Uterus (tissue), 3 donors: ENCODE measurements at regions not wholly inside any gene's neighbourhood (a gene's known extent, or its start where the extent isn't known, plus 50 kb on each side); places are given as distances from the start of the nearest gene placed in this dataset.

Experiments
- DNase-seq, 2 donors: peaks; one replicate each; pipeline ENCODE4 v3.0.0-alpha.2; 2019 to 2020
- H3K27ac ChIP-seq, 2 donors: fragments of 200-600 bp; sonication (generic); 1 replicate in 1 of 2; 2 replicates in 1 of 2; pipeline ENCODE4 v1.5.1; 2016 to 2018
- H3K27me3 ChIP-seq, 2 donors: fragments of 200-600 bp; sonication (generic); one replicate each; pipeline ENCODE4 v1.5.1; 2018 to 2019; ENCODE audit warnings: control low read depth in 1 of 2
- H3K36me3 ChIP-seq, 2 donors: fragments of 200-600 bp; sonication (generic); one replicate each; pipeline ENCODE4 v1.5.1; 2019; ENCODE audit warnings: control low read depth in 1 of 2
- H3K4me1 ChIP-seq, 2 donors: fragments of 200-600 bp; sonication (generic); one replicate each; pipeline ENCODE4 v1.5.1; 2018 to 2019; ENCODE audit warnings: control low read depth in 1 of 2
- H3K4me3 ChIP-seq, 2 donors: fragments of 200-600 bp; sonication (generic); 1 replicate in 1 of 2; 2 replicates in 1 of 2; pipeline ENCODE4 v1.5.1; 2018 to 2019; ENCODE audit warnings: mild to moderate bottlenecking in 1 of 2
- H3K9me3 ChIP-seq, 2 donors: fragments of 200-600 bp; sonication (generic); one replicate each; pipeline ENCODE4 v1.5.1; 2019; ENCODE audit warnings: control low read depth in 1 of 2
- POLR2A ChIP-seq, 2 donors: fragments of 450-650 bp; IDR thresholded peaks; one replicate each; pipeline ENCODE4 v1.6.1; 2016; ENCODE audit warnings: antibody characterized with exemption in 2 of 2, mild to moderate bottlenecking in 1 of 2, moderate library complexity in 1 of 2
- intact Hi-C: fragments of 100-400 bp; cut with DNase I; formaldehyde crosslinking; loops from one replicate; pipeline ENCODE4 v1.15.1; 2023; ENCODE audit warnings: low total_unique reads
- TF ChIP-seq, protein P1 (sequence below), 4 experiments: fragments of 200-600 bp in 2 of 4; fragments of 450-650 bp in 2 of 4; sonication (generic) in 2 of 4; IDR thresholded peaks; one replicate each; pipeline ENCODE4 v1.5.1; 2016 to 2019; ENCODE audit warnings: antibody characterized with exemption in 4 of 4, mild to moderate bottlenecking in 2 of 4, moderate library complexity in 1 of 4
- donor health status: DM: yes; HTN: yes; CAD: no.

- no peak overlapping the region for H3K27ac ChIP-seq
- H3K9me3 ChIP-seq, result no peaks in the 10 kb centered on the region
- H3K27me3 ChIP-seq, result no peaks in the 10 kb centered on the region
- DNase-seq, result no peak
- H3K4me1 ChIP-seq, result no peaks in the 10 kb centered on the region
- intact Hi-C loops, result no loop called here
- no peaks in the 10 kb centered on the region for H3K36me3 ChIP-seq
- TF ChIP-seq, protein P1, sequence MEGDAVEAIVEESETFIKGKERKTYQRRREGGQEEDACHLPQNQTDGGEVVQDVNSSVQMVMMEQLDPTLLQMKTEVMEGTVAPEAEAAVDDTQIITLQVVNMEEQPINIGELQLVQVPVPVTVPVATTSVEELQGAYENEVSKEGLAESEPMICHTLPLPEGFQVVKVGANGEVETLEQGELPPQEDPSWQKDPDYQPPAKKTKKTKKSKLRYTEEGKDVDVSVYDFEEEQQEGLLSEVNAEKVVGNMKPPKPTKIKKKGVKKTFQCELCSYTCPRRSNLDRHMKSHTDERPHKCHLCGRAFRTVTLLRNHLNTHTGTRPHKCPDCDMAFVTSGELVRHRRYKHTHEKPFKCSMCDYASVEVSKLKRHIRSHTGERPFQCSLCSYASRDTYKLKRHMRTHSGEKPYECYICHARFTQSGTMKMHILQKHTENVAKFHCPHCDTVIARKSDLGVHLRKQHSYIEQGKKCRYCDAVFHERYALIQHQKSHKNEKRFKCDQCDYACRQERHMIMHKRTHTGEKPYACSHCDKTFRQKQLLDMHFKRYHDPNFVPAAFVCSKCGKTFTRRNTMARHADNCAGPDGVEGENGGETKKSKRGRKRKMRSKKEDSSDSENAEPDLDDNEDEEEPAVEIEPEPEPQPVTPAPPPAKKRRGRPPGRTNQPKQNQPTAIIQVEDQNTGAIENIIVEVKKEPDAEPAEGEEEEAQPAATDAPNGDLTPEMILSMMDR (IDR thresholded peaks at IDR 0.05), result no peak
- TF ChIP-seq POLR2A (IDR thresholded peaks at IDR 0.05), result no peak
- H3K4me3 ChIP-seq, result no peak overlapping the region
Observed at GRCh38 chr4:124504431-124504830, 208.1 kb downstream of the ANKRD50 start.

- Histone ChIP-seq H3K4me1 (no peaks in the 10 kb centered on the region), H3K27ac (no peak overlapping the region), H3K36me3 (no peaks in the 10 kb centered on the region), H3K27me3 (no peaks in the 10 kb centered on the region), H3K4me3 (no peak overlapping the region), H3K9me3 (no peaks in the 10 kb centered on the region)
- no peak for DNase-seq
- intact Hi-C loops, result no loop called here
- TF ChIP-seq POLR2A (IDR thresholded peaks at IDR 0.05), result no peak
- TF ChIP-seq, protein P1 (IDR thresholded peaks at IDR 0.05), result no peak
Observed at GRCh38 chr4:124505211-124505610, 207.3 kb downstream of the ANKRD50 start.

- intact Hi-C loops, result no loop called here
- H3K4me3 ChIP-seq, result no peak overlapping the region
- DNase-seq, result no peak
Observed at GRCh38 chr4:124509151-124509550, 203.4 kb downstream of the ANKRD50 start.

GRCh38 chr4:124514588-124514987 lies 197.9 kb downstream of the ANKRD50 start:
- Histone ChIP-seq H3K27ac (no peak overlapping the region), H3K36me3 (no peaks in the 10 kb centered on the region), H3K4me3 (no peak overlapping the region), H3K9me3 (no peaks in the 10 kb centered on the region), H3K4me1 (no peaks in the 10 kb centered on the region), H3K27me3 (no peaks in the 10 kb centered on the region)
- no peak for DNase-seq
- TF ChIP-seq, protein P1 (IDR thresholded peaks at IDR 0.05), result no peak
- no peak for TF ChIP-seq POLR2A (IDR thresholded peaks at IDR 0.05)
- intact Hi-C loops, result no loop called here

More at GRCh38 chr4:124509151-124509550, 203.4 kb downstream of the ANKRD50 start:
- Histone ChIP-seq H3K36me3 (no peaks in the 10 kb centered on the region), H3K9me3 (no peaks in the 10 kb centered on the region), H3K27me3 (no peaks in the 10 kb centered on the region), H3K4me1 (no peaks in the 10 kb centered on the region), H3K27ac (no peak overlapping the region)
- TF ChIP-seq, protein P1 (IDR thresholded peaks at IDR 0.05), result no peak
- TF ChIP-seq POLR2A (IDR thresholded peaks at IDR 0.05), result no peak

DNA sequence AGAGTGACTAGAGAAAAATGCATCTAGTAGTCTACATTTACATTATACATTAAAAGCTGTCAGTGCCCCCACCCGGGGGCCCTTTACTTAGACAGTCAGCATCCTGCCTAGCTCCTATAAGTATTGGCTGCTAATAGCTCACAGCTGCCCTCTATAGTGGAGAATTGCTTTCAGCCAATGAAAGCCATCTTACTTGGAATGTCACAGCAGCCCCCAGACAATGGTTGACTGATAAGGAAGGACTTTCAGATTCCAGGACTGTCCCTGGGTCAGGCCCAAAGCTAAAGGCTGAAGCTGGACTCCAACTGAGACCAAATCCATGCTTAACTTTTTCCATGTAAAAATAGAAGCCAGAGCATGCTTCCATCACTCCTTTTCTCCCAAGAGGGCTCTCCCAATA lies 196.9 kb downstream of the ANKRD50 start:
- Histone ChIP-seq H3K4me3 (no peak overlapping the region), H3K9me3 (no peaks in the 10 kb centered on the region), H3K27ac (no peak overlapping the region), H3K36me3 (no peaks in the 10 kb centered on the region), H3K4me1 (no peaks in the 10 kb centered on the region), H3K27me3 (no peaks in the 10 kb centered on the region)
- DNase-seq, result no peak
- TF ChIP-seq POLR2A (IDR thresholded peaks at IDR 0.05), result no peak
- TF ChIP-seq, protein P1 (IDR thresholded peaks at IDR 0.05), result no peak
- intact Hi-C loops, result no loop called here
